ENCODE measurements at regions not wholly inside any gene's neighbourhood (a gene's known extent, or its start where the extent isn't known, plus 50 kb on each side); places are given as distances from the start of the nearest gene placed in this dataset.

GRCh38 chr5:97915106-97915505, 732.1 kb upstream of the RIOK2 start:
- no peak for TF ChIP-seq TAF1 (IDR thresholded peaks at IDR 0.05; ENCODE audit: borderline replicate concordance, low read depth, low read length)
- TF ChIP-seq POLR2AphosphoS5 (IDR thresholded peaks at IDR 0.05; ENCODE audit: low read depth, low read length): no peak

Measured in GM12892 (cell line).